Cardiac fibroblast (primary cell): ENCODE measurements at regions not wholly inside any gene's neighbourhood (a gene's known extent, or its start where the extent isn't known, plus 50 kb on each side); places are given as distances from the start of the nearest gene placed in this dataset.
"Not testable (repeated sequence)": the region's sequence is repeated elsewhere in the genome, so short reads cannot be mapped to it uniquely, and the experiment has no call there.

Source experiments
- DNase-seq, 2 donors: peaks; one replicate each; pipeline versions ENCODE4 v3.0.0 to v3.0.0-alpha.2; 2010; ENCODE audit warnings: low read depth in 2 of 2
- H3K4me3 ChIP-seq, 2 donors: replicated peaks in 1 of 2; 1 replicate in 1 of 2; 2 replicates in 1 of 2; pipeline ENCODE4 v1.5.1; 2011; ENCODE audit warnings: low read depth in 2 of 2, low read length in 2 of 2, mild to moderate bottlenecking in 2 of 2, moderate library complexity in 1 of 2
- CTCF ChIP-seq: IDR thresholded peaks from one replicate; pipeline ENCODE4 v1.5.1; 2011; ENCODE audit warnings: low read depth, mild to moderate bottlenecking, low read length, inconsistent platforms

GRCh38 chr16:17743158-17743557 lies 272.4 kb upstream of the XYLT1 start:
- no peak for DNase-seq
- TF ChIP-seq CTCF: no peak
- H3K4me3 ChIP-seq: no peak overlapping the region

- not testable (repeated sequence) for H3K4me3 ChIP-seq, DNase-seq
These were observed 264.3 kb upstream of the XYLT1 start for GRCh38 chr16:17735099-17735498.

- no peak for TF ChIP-seq CTCF
- H3K4me3 ChIP-seq: no peak overlapping the region
- DNase-seq: no peak
These were observed 259.1 kb upstream of the XYLT1 start for GRCh38 chr16:17729820-17730219.

- no peak for DNase-seq
- no peak overlapping the region for H3K4me3 ChIP-seq
- no peak for TF ChIP-seq CTCF
These were observed 257.4 kb upstream of the XYLT1 start for GRCh38 chr16:17728196-17728595.

GRCh38 chr16:17724242-17724898 lies 253.6 kb upstream of the XYLT1 start:
- H3K4me3 ChIP-seq: no peak overlapping the region
- DNase-seq: peak; percentile 2 to 70
- TF ChIP-seq CTCF: no peak

- peak; percentile 8 to 53 for DNase-seq
- TF ChIP-seq CTCF: no peak
These were observed 252.9 kb upstream of the XYLT1 start for GRCh38 chr16:17723531-17724134.

GRCh38 chr16:17718495-17718894 lies 247.7 kb upstream of the XYLT1 start:
- H3K4me3 ChIP-seq: no peak overlapping the region
- DNase-seq: no peak
- no peak for TF ChIP-seq CTCF

More at GRCh38 chr16:17723531-17724134, 252.9 kb upstream of the XYLT1 start:
- H3K4me3 ChIP-seq: no peak overlapping the region
